Neural progenitor cell (in vitro differentiated cells): ENCODE measurements at regions not wholly inside any gene's neighbourhood (a gene's known extent, or its start where the extent isn't known, plus 50 kb on each side); places are given as distances from the start of the nearest gene placed in this dataset.

Experiments used
- EZH2 ChIP-seq: fragments of 200-600 bp; sonication (generic); IDR thresholded peaks from 2 replicates; pipeline ENCODE4 v1.6.1; 2017; ENCODE audit warnings: antibody characterized with exemption, mild to moderate bottlenecking, moderate library complexity
- TF ChIP-seq, protein P1 (sequence below): fragments of 200-600 bp; sonication (generic); IDR thresholded peaks from 2 replicates; pipeline ENCODE4 v1.5.1; 2017; ENCODE audit warnings: antibody characterized with exemption, mild to moderate bottlenecking

GRCh38 chr2:144686518-144687215 is 166.7 kb upstream of the ZEB2 start:
- TF ChIP-seq, protein P1, sequence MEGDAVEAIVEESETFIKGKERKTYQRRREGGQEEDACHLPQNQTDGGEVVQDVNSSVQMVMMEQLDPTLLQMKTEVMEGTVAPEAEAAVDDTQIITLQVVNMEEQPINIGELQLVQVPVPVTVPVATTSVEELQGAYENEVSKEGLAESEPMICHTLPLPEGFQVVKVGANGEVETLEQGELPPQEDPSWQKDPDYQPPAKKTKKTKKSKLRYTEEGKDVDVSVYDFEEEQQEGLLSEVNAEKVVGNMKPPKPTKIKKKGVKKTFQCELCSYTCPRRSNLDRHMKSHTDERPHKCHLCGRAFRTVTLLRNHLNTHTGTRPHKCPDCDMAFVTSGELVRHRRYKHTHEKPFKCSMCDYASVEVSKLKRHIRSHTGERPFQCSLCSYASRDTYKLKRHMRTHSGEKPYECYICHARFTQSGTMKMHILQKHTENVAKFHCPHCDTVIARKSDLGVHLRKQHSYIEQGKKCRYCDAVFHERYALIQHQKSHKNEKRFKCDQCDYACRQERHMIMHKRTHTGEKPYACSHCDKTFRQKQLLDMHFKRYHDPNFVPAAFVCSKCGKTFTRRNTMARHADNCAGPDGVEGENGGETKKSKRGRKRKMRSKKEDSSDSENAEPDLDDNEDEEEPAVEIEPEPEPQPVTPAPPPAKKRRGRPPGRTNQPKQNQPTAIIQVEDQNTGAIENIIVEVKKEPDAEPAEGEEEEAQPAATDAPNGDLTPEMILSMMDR: no peak
- TF ChIP-seq EZH2: no peak
